GM12872 (cell line): ENCODE measurements at regions not wholly inside any gene's neighbourhood (a gene's known extent, or its start where the extent isn't known, plus 50 kb on each side); places are given as distances from the start of the nearest gene placed in this dataset.

Experiments used
- CTCF ChIP-seq: IDR thresholded peaks from 3 replicates; pipeline ENCODE4 v1.5.1; 2011; ENCODE audit warnings: low read depth, mild to moderate bottlenecking, low read length, moderate library complexity; ENCODE audit not compliant: insufficient read depth

- no peak for TF ChIP-seq CTCF
Observed at GRCh38 chr12:29863665-29864064, 79.9 kb upstream of the TMTC1 start.

- no peak for TF ChIP-seq CTCF
Observed at GRCh38 chr12:29858270-29858786, 74.6 kb upstream of the TMTC1 start.

- TF ChIP-seq CTCF, result no peak
Observed at GRCh38 chr12:29847246-29847645, 63.5 kb upstream of the TMTC1 start.

GRCh38 chr12:29844667-29845066 lies 60.9 kb upstream of the TMTC1 start:
- TF ChIP-seq CTCF, result no peak

GRCh38 chr12:29843036-29843435 lies 59.3 kb upstream of the TMTC1 start:
- TF ChIP-seq CTCF, result no peak

GRCh38 chr12:29838768-29839167 lies 55.0 kb upstream of the TMTC1 start:
- TF ChIP-seq CTCF, result no peak
